ENCODE measurements at regions not wholly inside any gene's neighbourhood (a gene's known extent, or its start where the extent isn't known, plus 50 kb on each side); places are given as distances from the start of the nearest gene placed in this dataset.

- TF ChIP-seq CTCF (IDR thresholded peaks at IDR 0.05) (no peak), REST (IDR thresholded peaks at IDR 0.05; ENCODE audit: insufficient read depth in 1 of 2, low read depth in 2 of 2, low read length in 1 of 2) (no peak)
Measured at GRCh38 chr2:67241453-67241852, 155.7 kb upstream of the ETAA1 start.
